PC-3 (cell line): ENCODE measurements at regions not wholly inside any gene's neighbourhood (a gene's known extent, or its start where the extent isn't known, plus 50 kb on each side); places are given as distances from the start of the nearest gene placed in this dataset.

Experiments used
- ATAC-seq: fragments of 200-7000 bp; cut with Tn5 transposase; 2 replicates; pipeline ENCODE4 v1.9.1; 2020; ENCODE audit warnings: mild to moderate bottlenecking, moderate library complexity
- BruUV-seq: library from RNA; stranded (reverse); fragments of 400-500 nt; replicated peaks from 2 replicates; lab custom pipeline; 2021; lab: Mats Ljungman, UMichigan
- CTCF ChIA-PET: fragments of 300-600 bp; sonication (Branson Sonifier 250); formaldehyde crosslinking; loops from one replicate; lab custom pipeline; 2022; ENCODE audit warnings: antibody characterized with exemption; lab: Charles Lee
- POLR2A ChIA-PET: fragments of 300-600 bp; sonication (Branson Sonifier 250); formaldehyde crosslinking; loops from one replicate; lab custom pipeline; 2022; ENCODE audit warnings: antibody characterized with exemption; ENCODE audit not compliant: unreplicated experiment; lab: Charles Lee
- DNase-seq: peaks from one replicate; pipeline ENCODE4 v3.0.0-alpha.2; 2015
- H2AFZ ChIP-seq: fragments of 300-600 bp; sonication (generic); 2 replicates; pipeline ENCODE4 v1.6.0; 2016; ENCODE audit warnings: antibody characterized with exemption, low read length
- H3F3A ChIP-seq: fragments of 300-600 bp; sonication (generic); one replicate; pipeline ENCODE4 v1.6.0; 2017; ENCODE audit warnings: antibody characterized with exemption, low read length, control low read depth, mild to moderate bottlenecking; ENCODE audit not compliant: unreplicated experiment
- H3K27ac ChIP-seq: fragments of 300-600 bp; sonication (generic); 2 replicates; pipeline ENCODE4 v1.5.1; 2016; ENCODE audit warnings: mild to moderate bottlenecking, low read length
- H3K27me3 ChIP-seq: fragments of 300-600 bp; sonication (generic); 2 replicates; pipeline ENCODE4 v1.6.1; 2016; ENCODE audit warnings: low read length, mixed read lengths
- H3K36me3 ChIP-seq: fragments of 300-600 bp; sonication (generic); 2 replicates; pipeline ENCODE4 v1.6.1; 2016; ENCODE audit warnings: low read depth, mixed run types, low read length, mixed read lengths
- H3K4me1 ChIP-seq: fragments of 300-600 bp; sonication (generic); 2 replicates; pipeline ENCODE4 v1.5.1; 2016; ENCODE audit warnings: low read length; ENCODE audit not compliant: insufficient read depth
- H3K4me2 ChIP-seq: fragments of 300-600 bp; sonication (generic); 2 replicates; pipeline ENCODE4 v1.6.0; 2016; ENCODE audit warnings: low read length
- H3K4me3 ChIP-seq: fragments of 300-600 bp; sonication (generic); 2 replicates; pipeline ENCODE4 v1.5.1; 2016; ENCODE audit warnings: mild to moderate bottlenecking, low read length, mixed read lengths
- H3K79me2 ChIP-seq: fragments of 300-600 bp; sonication (generic); 2 replicates; pipeline ENCODE4 v1.6.1; 2017; ENCODE audit warnings: low read length, mixed read lengths
- H3K9ac ChIP-seq: fragments of 300-600 bp; sonication (generic); 2 replicates; pipeline ENCODE4 v1.6.0; 2016; ENCODE audit warnings: mild to moderate bottlenecking, low read length
- H3K9me2 ChIP-seq: fragments of 300-600 bp; sonication (generic); replicated peaks from 2 replicates; pipeline ENCODE4 v1.6.1; 2016; ENCODE audit warnings: mixed run types, low read length, mixed read lengths
- H3K9me3 ChIP-seq: fragments of 300-600 bp; sonication (generic); 2 replicates; pipeline ENCODE4 v1.6.1; 2016; ENCODE audit warnings: low read length, mixed read lengths
- H4K20me1 ChIP-seq: fragments of 300-600 bp; sonication (generic); 2 replicates; pipeline ENCODE4 v1.6.1; 2016; ENCODE audit warnings: low read length, mixed read lengths
- EZH2 ChIP-seq: fragments of 300-600 bp; sonication (generic); IDR thresholded peaks from one replicate; pipeline ENCODE4 v1.6.1; 2017; ENCODE audit warnings: antibody characterized with exemption, mild to moderate bottlenecking, low read length; ENCODE audit not compliant: unreplicated experiment
- EZH2phosphoT487 ChIP-seq: fragments of 300-600 bp; sonication (generic); IDR thresholded peaks from 2 replicates; pipeline ENCODE4 v1.6.1; 2018; ENCODE audit warnings: mild to moderate bottlenecking, antibody characterized with exemption, low read length, borderline replicate concordance
- intact Hi-C: fragments of 100-400 bp; cut with micrococcal nuclease; formaldehyde crosslinking; loops from 2 replicates; pipeline ENCODE4 v1.9.0; 2023
- TF ChIP-seq, protein P1 (sequence below): fragments of 300-600 bp; sonication (generic); conservative IDR thresholded peaks from 2 replicates; pipeline ENCODE4 v1.5.1; 2017; ENCODE audit warnings: antibody characterized with exemption, low read depth, mild to moderate bottlenecking, low read length

DNA sequence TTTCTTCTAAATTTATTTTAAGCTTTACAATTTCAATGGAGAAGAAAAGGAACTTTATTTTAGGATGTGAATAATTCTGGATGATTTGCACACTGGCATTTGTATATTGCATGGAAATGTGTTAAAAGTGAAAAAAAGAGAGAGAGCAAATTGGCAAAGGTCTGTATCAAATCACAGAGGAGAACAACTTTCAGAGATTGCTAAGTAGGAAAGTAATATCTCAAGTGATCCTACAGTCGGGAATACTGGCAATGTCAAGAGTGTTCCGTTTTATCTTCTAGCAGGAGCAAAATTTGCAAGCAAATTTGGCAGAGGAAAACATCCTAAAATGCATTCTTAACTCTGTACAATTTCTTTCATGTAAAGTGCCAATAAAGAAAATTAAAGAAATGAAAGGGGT, 97.1 kb upstream of the TMC3 start:
- no peaks in the 10 kb centered on the region for H4K20me1 ChIP-seq
- H2AFZ ChIP-seq = no peak overlapping the region
- no peaks in the 10 kb centered on the region for H3K4me1 ChIP-seq
- H3K27ac ChIP-seq = no peak overlapping the region
- BruUV-seq = no TSS peak
- no peaks in the 10 kb centered on the region for H3K79me2 ChIP-seq
- POLR2A ChIA-PET = no interaction called here
- no peaks in the 10 kb centered on the region for H3F3A ChIP-seq
- ATAC-seq (no peak), DNase-seq (no peak)
- TF ChIP-seq EZH2 (no peak), EZH2phosphoT487 (no peak)
- TF ChIP-seq, protein P1, sequence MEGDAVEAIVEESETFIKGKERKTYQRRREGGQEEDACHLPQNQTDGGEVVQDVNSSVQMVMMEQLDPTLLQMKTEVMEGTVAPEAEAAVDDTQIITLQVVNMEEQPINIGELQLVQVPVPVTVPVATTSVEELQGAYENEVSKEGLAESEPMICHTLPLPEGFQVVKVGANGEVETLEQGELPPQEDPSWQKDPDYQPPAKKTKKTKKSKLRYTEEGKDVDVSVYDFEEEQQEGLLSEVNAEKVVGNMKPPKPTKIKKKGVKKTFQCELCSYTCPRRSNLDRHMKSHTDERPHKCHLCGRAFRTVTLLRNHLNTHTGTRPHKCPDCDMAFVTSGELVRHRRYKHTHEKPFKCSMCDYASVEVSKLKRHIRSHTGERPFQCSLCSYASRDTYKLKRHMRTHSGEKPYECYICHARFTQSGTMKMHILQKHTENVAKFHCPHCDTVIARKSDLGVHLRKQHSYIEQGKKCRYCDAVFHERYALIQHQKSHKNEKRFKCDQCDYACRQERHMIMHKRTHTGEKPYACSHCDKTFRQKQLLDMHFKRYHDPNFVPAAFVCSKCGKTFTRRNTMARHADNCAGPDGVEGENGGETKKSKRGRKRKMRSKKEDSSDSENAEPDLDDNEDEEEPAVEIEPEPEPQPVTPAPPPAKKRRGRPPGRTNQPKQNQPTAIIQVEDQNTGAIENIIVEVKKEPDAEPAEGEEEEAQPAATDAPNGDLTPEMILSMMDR = no peak
- no peak overlapping the region for H3K9ac ChIP-seq
- no peak overlapping the region for H3K4me3 ChIP-seq
- no peak overlapping the region for H3K4me2 ChIP-seq
- no peaks in the 10 kb centered on the region for H3K9me3 ChIP-seq
- intact Hi-C loops = no loop called here
- no peaks in the 10 kb centered on the region for H3K9me2 ChIP-seq
- CTCF ChIA-PET = interaction anchor here (0.9 kb wide), 1 partner anchor 282 kb away, joined by 3 read pairs; no protein-coding TSS in a partner anchor
- no peaks in the 10 kb centered on the region for H3K36me3 ChIP-seq
- H3K27me3 ChIP-seq = peaks cover 52% of the 10 kb centered on the region

- DNase-seq = no peak
- no peak overlapping the region for H3K27ac ChIP-seq
- no peak for TF ChIP-seq EZH2
- TF ChIP-seq, protein P1 = no peak
- TF ChIP-seq EZH2phosphoT487 = no peak
- no peak overlapping the region for H3K4me3 ChIP-seq
- no peaks in the 10 kb centered on the region for H4K20me1 ChIP-seq
- no peaks in the 10 kb centered on the region for H3K36me3 ChIP-seq
- BruUV-seq = no TSS peak
- no peak overlapping the region for H3K9ac ChIP-seq
- H3K27me3 ChIP-seq = peaks cover 48% of the 10 kb centered on the region
- no peaks in the 10 kb centered on the region for H3K9me3 ChIP-seq
- H3K79me2 ChIP-seq = no peaks in the 10 kb centered on the region
- H3K9me2 ChIP-seq = no peaks in the 10 kb centered on the region
- no peak overlapping the region for H2AFZ ChIP-seq
- no peaks in the 10 kb centered on the region for H3F3A ChIP-seq
- H3K4me2 ChIP-seq = no peak overlapping the region
- ChIA-PET POLR2A (no interaction called here), CTCF (no interaction called here)
- H3K4me1 ChIP-seq = no peaks in the 10 kb centered on the region
- intact Hi-C loops = no loop called here
- no peak for ATAC-seq
These were observed 95.1 kb upstream of the TMC3 start for GRCh38 chr15:81469154-81469553.

DNA sequence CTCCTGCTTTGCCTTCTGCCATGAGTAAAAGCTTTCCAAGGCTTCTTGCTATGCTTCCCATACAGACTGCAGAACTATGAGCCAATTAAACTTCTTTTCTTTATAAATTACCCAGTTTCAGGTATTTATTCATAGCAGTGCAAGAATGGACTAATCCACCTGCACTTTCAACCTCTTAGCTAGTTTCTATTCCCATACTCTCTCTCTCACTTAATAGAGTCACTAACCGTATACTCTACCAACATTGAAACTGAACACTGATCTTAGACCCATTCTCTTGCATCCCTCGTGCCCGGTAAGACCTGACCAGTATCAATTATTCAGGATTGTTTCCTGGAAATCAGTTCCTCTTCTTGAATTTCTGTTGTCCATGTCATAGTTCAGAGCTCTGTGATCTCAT, 92.7 kb upstream of the TMC3 start:
- TF ChIP-seq, protein P1 = no peak
- TF ChIP-seq EZH2phosphoT487 (no peak), EZH2 (no peak)
- H3K4me3 ChIP-seq = no peak overlapping the region
- no peaks in the 10 kb centered on the region for H3K4me1 ChIP-seq
- intact Hi-C loops = no loop called here
- peaks cover 24% of the 10 kb centered on the region for H3K27me3 ChIP-seq
- no peaks in the 10 kb centered on the region for H3K9me3 ChIP-seq
- ChIA-PET POLR2A (no interaction called here), CTCF (no interaction called here)
- no peak overlapping the region for H2AFZ ChIP-seq
- H3K4me2 ChIP-seq = no peak overlapping the region
- H3K79me2 ChIP-seq = no peaks in the 10 kb centered on the region
- no peaks in the 10 kb centered on the region for H4K20me1 ChIP-seq
- H3K9ac ChIP-seq = no peak overlapping the region
- ATAC-seq (no peak), DNase-seq (no peak)
- no peaks in the 10 kb centered on the region for H3K9me2 ChIP-seq
- no TSS peak for BruUV-seq
- no peaks in the 10 kb centered on the region for H3F3A ChIP-seq
- H3K36me3 ChIP-seq = no peaks in the 10 kb centered on the region
- no peak overlapping the region for H3K27ac ChIP-seq
